ENCODE measurements at regions not wholly inside any gene's neighbourhood (a gene's known extent, or its start where the extent isn't known, plus 50 kb on each side); places are given as distances from the start of the nearest gene placed in this dataset.
"Not testable (repeated sequence)": the region's sequence is repeated elsewhere in the genome, so short reads cannot be mapped to it uniquely, and the experiment has no call there.

DNA sequence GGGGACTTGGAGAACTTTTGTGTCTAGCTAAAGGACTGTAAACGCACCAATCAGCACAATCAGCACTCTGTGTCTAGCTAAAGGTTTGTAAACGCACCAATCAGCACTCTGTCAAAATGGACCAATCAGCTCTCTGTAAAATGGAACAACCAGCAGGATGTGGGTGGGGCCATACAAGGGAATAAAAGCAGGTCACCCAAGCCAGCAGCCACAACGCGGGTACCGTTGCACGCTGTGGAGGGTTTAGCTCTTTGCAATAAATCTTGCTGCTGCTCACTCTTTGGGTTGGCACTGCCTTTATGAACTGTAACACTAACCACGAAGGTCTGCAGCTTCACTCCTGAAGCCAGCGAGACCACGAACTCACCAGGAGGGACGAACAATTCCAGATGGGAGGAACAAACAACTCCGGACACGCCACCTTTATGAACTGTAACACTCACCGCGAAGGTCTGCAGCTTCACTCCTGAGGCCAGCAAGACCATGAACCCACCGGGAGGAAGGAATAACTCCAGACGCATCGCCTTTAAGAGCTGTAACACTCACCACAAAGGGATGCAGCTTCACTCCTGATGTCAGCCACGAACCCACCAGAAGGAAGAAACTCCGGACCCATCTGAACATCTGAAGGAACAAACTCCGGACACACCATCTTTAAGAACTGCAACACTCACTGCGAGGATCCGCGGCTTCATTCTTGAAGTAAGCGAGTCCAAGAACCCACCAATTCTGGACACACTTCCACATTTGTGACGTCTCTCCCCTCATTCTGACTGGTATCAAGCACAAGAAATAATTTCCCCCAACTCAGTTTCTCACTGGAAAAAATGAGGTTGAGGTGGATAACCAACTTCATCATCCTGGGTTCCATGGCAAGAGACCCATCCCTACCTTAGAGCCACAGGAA lies 227.3 kb upstream of the AMIGO2 start:
- not testable (repeated sequence) for DNase-seq (ENCODE audit: low spot score)

DNA sequence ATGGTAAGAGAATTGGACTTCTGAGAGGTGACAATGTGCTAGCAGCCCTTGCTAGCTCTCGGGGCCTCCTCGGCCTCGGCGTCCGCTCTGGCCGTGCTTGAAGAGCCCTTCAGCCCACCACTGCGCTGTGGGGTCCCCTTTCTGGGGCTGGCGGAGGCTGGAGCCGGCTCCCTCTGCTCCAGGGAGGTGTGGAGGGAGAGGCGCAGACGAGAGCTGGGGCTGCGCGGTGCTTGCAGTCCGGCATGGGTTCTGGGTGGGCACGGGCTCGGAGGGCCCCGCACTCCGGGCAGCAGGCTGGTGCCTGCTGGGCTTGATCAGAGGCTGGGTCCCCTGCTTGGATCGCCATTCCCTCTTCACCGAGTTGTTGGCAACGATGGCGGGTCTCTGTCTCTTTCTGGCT lies 226.4 kb upstream of the AMIGO2 start:
- DNase-seq (ENCODE audit: low spot score), result no peak

DNA sequence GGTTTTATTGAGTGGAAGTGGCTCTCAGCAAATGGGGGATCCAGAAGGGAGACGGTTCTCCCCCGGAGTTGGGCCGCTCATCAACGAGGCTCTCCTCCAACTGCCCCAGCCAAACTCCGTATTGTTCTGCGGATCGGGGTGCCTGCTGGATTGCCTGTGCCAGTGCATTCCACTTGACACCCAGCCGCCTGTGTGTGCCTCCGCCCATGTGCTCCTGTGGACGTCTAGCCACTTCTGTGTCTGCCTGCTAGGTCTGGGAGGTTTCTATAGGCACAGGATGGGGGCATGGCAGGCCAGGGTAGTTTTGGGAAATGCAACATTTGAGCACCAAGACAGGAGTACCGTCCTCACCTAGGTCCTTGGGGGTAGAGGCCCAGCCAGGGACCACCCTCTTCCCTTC lies 225.7 kb upstream of the AMIGO2 start:
- no peak for DNase-seq (ENCODE audit: low spot score)

DNA sequence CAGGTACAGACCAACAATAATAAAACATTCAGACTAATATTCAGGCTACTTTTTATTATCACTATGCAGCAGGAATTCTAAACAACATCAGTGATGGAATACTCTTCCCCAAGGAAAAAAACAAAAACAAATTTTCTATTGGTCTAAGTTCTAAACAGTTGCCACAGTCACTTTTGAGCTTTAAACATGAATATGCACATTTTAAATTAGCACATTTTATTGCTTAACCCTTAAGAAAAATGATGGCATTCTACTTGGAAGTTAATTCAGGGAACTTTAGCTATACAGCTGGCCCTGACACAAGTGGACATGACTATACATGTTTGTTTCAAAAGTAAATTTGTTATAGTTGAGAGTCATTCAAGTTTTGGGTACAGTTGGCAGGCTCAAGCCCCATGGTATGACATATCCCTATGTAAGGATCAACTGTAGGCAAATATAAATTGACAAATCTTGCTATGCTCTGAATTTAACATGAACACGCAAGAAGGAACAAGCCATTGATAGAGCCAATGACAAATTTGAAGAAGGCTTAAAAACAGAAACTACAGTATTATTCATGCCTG lies 224.3 kb upstream of the AMIGO2 start:
- no peak for DNase-seq (ENCODE audit: low spot score)

DNA sequence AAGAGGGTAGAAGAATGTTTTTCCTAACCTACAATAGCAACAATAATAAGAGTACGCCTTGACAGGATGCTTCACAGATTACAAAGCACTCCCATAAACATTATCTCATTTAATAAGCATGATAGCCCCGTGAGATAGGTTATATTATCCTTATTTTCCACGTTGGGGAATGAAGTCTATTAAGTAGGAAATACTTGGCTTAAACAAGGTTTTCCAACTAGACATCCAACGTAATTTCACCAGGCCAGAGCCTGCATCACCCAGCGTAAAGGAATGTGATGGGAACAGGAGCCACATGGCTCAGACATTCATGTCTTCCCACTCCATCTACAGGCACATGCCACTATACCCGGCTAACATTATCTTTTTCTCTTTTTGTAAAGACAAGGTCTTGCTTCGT lies 223.4 kb upstream of the AMIGO2 start:
- DNase-seq (ENCODE audit: low spot score), result no peak

DNA sequence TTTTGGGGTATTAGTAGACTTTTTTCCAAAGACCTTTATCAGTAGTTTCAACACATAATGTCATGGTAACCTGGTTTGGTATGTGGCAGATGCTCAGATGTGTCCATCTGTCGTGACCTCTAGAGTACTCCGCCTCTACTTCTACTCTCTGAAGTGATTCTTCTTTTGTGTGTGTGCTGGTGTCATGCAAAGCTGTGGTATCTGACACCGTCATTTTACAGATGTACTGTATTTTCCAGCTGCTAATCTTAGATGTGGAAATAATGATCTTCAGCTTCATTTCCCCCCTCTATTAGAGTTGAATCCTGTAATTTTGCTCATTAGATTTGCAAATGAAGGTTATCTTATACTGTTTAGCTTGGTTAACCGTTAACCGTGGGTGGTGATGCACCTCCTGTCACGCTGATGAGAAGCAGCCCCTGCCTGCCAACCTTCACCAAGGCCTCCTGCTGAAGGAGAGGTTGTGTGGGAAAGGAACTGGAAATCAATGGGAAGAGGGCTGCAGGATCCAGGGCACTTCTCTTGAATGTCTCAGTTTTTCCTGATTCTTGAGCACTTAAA lies 222.4 kb upstream of the AMIGO2 start:
- no peak for DNase-seq (ENCODE audit: low spot score)

DNA sequence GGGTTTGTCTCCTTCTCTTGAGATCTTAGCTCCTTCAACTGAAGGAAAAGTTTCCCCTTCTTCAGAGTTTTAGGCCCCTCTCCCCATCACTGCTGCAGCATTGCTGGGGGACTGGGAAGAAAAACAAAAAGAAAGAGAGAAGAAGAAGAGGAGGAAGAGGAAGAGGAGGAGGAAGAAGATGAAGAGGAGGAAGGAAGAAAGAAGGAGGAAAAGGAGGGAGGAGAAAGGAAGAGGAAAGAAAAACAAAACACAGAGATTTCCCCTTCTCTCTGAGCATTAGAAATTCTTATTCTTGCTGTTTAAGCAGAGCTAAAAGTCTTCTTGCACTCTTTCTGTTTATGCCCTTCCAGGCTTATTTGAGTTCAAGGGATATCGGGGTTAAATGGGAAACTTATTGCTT lies 219.8 kb upstream of the AMIGO2 start:
- no peak for DNase-seq (ENCODE audit: low spot score)

DNA sequence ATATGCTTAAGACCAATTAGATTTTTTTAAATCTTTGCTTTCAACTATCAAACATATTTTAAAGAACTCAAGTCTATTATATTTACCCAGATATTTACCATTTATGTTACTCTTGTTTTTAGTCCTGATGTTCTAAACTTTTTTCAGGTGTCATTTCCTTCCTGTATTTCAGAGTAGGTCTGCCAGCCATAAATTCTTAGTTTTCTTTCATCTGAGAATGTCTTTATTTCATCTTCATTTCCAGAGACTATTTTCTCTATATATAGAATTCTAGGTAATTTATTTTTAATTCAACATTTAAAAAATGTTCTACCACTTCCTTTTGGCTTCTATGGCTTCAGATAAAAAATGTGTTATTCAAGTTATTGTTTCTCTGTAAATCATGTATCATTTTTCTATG lies 218.2 kb upstream of the AMIGO2 start:
- DNase-seq (ENCODE audit: low spot score), result no peak

DNA sequence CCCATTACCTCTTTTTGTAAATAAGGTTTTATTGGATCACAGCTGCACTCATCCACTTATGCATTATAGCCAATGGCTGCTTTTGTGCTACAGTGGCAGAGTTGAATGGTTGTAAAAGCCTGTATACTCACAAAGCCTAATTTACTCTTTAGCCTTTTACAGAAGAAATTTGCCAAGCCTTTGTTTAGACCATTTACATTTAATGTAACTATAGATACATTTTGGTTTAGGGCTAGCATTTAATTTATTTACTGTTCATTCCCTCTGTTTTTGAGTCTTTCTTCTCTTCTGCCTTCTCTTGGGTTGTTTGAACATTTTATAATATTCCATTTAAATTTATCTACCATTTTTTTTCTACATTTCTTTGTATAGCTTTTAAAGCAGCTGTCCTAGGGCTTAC lies 217.1 kb upstream of the AMIGO2 start:
- DNase-seq (ENCODE audit: low spot score), result no peak

DNA sequence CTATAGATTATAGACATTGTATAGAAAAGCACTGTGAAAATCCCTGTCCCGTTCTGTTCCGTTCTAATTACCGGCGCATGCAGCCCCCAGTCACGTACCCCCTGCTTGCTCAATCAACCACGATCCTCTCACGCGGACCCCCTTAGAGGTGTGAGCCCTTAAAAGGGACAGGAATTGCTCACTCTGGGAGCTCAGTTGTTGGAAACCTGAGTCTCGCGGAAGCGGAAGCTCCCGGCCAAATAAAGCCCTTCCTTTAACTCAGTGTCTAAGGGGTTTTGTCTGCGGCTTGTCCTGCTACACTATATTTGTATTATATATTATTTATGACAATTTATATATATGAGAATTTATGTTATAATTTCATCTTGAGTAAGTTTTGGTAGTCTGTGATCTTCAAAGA lies 213.6 kb upstream of the AMIGO2 start:
- DNase-seq (ENCODE audit: low spot score), result no peak

DNA sequence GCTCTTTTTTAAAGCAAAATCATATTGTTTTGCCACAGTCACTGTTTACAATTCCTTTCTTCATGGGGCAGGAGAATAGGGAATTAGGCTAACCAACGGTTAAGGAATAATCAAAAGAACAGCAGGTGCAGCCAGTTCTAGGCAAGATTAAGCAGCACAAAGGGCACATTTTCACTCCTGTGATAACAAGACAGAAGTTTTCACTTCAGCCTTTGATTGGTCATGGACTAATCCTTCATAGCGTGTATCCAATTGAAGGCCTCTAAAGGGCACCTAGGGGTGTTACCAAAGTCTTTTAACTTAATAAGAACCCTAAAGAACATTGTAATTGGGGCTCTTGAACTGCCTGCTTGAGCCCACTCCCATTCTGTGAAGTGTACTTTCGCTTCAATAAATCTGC lies 206.9 kb upstream of the AMIGO2 start:
- DNase-seq (ENCODE audit: low spot score), result no peak
